NCI-H1105 treated with DMSO at 0.1 percent for 48 hours (cell line): ENCODE measurements at regions not wholly inside any gene's neighbourhood (a gene's known extent, or its start where the extent isn't known, plus 50 kb on each side); places are given as distances from the start of the nearest gene placed in this dataset.

Experiments used
- DNase-seq: peaks from one replicate; lab custom pipeline; 2025; lab: John Stamatoyannopoulos, UW

DNA sequence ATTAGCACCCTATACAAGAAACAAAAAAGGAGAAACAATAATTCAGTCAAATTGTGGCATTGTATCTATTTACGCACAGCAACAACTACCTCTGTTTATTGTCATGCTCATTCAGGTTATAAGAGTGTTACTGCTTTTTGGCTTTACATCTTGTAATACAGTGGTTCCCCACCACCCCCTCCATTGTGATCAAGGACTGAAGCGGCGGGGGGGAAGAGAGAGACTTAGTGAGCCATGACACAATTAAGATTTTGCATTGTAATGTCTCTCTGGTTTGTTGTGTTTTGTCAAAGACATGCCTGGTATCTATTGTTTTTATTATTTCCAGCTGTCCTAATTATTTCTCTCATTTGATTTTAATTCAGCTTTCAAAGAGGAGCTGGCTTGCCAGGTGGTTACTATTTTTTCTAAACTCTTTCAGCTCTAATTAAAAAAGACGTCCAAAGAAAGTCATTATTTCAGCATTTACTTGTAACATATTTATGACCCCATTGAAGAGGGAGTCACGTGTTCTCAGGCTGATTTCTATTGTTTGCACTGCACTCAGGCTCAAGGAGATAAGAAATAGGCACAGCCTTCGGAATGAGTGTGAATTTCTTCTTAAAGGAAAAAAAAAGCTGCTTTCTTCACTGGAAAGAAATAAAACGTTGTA lies 234.4 kb upstream of the TBL1XR1 start:
- peak; percentile 100 for DNase-seq

- DNase-seq: no peak
Observed at GRCh38 chr3:177435301-177435700, 238.0 kb upstream of the TBL1XR1 start.

- DNase-seq: no peak
Observed at GRCh38 chr3:177437513-177438337, 240.4 kb upstream of the TBL1XR1 start.

DNA sequence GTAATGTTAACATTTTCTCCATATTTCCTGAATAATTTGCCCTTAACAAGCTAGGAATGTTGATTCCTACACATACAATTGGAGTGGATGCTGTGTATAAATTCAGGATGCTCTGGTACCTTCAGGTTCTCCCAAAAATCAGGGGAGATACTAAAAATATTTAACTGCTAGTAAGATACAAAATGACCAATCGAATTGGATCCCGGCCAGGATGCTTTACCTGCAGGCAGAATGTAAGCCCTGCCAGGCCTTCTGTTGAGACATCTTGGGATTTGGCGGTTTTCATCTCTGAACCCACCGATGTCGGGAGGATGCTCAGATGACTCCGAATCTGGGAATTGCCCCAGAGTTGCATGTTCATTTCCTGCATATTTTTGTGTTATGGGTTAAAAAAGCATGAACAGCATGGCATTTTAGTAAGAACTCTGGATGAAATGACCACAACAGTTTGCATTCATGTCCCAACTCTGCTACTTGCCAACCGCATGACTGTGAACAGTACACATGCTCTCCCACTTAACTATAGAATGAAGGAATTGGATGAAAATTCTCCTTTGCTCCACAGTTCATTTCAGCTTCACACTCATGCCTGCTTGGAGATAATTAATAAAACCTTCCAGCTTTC lies 241.4 kb upstream of the TBL1XR1 start:
- DNase-seq: no peak

DNA sequence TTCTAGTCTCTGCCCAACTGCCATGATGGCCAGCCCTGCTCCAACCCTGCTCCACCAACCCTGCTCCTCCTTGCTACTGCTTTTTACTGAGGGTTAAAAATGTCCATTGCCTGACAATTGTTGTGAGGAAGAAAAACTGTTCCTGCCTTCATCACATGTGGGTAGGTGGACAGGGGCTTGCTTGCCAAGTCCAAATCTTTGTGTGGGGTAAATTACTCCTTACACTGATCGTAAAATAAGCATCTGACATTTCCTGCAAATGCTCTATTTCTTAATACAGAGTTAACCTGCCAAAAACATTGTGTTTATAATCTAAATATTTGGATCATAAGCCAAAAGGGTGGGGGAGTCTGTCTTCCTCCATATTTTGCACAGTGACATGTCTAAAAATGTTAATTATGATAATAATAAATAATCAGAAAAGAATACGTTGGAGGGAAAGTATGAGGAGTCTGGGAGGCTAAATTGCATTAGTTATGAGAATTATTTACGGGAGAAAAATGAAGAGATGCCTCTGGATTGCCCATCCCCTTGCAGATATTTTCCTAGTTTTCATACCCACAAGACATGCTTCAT lies 242.5 kb upstream of the TBL1XR1 start:
- DNase-seq: no peak

DNA sequence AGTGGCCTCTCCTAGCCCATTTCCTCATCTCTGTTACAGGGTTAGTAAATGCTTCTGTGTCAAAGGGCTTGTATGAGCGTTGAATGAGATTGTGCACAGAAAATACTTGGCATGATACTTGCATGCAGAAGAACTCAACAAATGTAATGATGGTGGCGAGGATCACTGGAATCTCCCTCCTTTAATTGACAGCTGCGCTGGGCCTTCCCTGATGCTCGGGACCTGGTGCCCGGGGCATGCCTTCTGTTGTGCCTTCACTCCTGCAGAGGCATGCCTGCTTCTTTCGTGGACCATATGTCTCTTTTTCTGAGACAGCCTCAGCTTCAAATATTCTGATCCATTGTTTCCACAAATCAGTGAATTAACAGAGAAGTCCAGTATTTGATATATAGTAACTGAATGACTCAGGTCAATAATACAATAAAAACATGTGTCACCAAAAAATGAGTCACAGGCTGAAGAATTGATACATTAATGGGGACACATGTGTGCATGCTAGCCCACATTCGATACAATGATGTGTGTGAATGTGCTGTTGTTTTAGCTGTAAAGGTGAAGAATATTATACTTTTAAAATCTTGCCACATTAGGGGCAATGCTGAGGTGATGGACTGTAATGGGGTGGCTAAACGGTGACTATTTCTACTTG lies 243.3 kb upstream of the TBL1XR1 start:
- DNase-seq: no peak

DNA sequence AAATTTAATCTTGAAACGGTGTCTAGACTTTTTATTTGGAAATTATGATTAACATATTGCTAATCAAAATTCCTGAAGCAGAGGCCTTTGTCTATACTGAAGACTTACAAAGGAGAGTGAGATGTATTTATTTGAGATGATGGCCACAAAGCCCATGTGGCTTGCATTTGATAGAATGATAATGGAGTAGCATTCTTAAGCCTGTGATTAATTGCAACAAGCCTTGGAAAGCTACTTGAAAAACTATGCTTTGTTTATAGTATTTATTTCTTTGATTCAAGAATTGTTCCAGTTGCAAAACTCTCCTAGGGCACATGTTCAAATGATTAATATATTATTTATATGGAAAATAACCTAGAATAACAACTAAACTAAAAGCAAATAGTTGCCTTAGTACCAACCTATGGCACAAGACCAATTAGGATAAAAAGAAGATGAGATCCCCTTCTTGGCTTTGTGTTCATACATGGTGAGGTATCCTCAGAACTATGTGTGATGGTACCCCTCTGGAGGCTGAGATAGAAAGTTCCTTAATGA lies 244.1 kb upstream of the TBL1XR1 start:
- no peak for DNase-seq

DNA sequence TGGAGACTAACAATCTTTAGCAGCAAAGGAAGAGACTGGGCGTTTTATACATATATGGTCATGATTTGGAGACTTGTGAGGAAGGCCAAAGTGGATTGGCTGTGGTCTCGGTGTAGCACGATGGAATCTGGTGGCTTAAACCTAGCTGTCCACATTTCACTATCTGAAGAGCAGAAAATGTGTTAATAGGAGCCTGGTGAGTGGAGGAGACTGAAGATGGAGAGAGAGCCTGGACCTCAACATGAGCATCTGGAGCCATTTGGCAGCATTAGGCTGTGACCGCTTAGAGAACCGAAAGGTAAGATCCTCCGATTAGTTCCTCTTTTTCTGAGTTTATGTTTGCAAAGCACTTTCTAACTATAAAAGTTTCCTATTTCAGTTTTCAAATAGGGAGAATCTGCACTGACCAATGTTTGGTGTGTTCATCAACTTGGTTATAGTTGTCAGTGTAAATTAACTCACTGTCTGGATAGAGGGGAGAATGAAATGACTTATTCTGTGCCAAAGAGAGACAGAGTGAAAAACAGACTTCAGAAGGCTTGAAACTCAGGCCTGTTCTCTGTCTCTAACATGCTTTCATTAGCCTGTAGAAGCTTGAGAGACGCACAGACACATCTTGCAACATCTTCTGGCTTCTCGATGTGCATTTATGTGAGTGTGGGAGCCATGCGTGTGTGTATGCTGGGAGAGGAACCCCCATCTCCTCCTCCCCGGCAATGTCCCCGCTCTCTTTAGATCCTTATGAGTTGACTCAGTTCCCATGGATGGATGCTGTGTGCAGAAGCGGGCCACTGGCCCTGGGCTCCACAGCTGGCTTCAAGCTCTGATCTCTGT lies 244.7 kb upstream of the TBL1XR1 start:
- DNase-seq: no peak

DNA sequence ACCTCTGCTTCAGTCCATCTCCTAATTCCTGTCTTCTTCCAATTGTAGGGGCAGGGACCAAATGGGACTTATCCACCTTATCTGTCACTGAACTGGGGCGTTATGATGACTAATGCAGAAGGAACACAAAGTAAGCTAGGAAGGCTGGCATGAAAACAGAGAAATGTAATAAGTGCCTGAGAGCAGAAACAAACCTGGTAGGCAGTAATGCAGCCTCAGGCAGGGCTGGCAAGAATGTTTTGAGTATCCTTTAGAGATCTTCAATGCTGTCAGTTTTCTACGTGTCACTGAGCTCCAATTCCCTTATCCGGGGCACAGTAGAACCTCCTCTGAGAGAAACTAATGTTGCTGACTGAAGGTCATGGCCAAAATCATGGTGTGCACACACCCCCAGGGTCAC lies 246.2 kb upstream of the TBL1XR1 start:
- DNase-seq: no peak

DNA sequence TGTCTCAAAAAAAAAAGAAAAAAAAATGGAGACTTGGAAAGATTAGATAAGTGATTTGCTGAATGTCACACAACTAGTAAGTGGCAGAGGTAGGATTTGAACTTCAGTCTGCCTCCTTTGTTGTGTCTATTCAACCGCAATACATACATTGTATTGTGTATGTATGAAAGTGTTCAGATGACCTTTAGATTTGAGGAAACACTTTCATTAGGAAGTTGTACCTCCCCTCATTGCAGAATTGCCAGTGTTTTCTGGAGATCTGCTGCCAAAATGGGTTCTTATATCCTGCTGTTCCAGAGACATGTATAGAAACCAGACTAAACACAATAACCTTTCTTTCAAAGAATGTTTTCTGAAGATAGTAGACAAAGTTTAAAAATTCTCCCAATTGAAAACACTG lies 247.4 kb upstream of the TBL1XR1 start:
- no peak for DNase-seq

DNA sequence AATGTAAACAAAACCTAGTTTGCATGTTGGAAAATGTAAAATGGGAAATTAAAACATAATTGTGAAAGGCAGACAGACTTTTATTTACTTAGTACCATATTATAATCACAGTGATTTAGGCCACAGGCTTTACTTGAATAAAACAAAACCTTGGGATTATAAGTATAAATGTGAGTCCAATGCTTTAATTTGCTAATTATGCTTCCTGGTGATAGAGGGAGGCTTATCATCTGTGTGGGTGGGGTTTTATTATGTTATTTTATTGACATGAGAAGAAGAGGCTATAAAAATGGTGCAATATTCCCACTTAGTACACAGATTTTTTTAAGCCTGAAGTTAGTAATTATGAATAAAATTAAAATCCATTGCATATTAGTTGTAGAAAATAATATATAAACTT lies 248.3 kb upstream of the TBL1XR1 start:
- no peak for DNase-seq

DNA sequence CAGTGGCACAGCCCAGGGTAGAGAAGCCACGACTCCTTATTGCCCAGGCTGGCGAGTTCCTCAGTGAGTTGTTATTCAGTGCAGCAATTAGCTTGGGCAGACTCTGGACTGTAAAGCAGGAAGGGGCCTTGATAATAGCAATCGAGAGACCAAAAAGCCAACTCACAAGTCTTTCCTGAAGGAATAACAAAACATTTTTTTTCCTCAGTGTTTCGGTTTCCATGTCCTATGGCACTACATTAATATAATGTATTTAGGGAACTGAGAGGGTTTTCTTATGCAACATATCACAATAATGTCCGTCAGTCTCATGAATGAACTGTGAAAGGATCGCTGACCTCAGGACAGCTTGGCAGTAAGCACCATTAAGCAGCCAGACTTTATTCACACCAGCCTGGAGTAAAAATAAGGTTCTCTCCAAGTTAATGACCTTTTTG lies 248.9 kb upstream of the TBL1XR1 start:
- no peak for DNase-seq

DNA sequence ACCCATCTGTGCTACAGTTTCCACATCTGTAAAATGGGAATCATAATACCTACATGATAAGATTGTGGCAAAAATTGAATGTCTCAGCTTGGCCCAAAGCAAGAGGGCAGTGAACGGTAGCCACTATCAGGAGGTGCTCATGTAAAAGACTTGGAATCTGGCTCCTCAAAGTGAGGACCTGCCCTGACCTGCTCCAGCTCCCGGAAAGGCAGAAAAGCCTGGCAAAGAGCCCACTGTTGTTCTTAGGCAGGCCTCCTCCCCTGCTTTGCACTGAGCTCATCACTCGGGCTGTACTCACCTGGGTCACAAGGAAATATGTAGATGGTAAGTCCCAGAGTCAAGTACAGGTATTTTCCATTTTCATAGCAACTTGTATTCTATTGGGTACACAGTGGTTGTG lies 250.7 kb upstream of the TBL1XR1 start:
- peak; percentile 88 for DNase-seq

- DNase-seq: no peak
Observed at GRCh38 chr3:177448987-177449359, 251.7 kb upstream of the TBL1XR1 start.

- DNase-seq: no peak
Observed at GRCh38 chr3:177449360-177450006, 252.2 kb upstream of the TBL1XR1 start.

DNA sequence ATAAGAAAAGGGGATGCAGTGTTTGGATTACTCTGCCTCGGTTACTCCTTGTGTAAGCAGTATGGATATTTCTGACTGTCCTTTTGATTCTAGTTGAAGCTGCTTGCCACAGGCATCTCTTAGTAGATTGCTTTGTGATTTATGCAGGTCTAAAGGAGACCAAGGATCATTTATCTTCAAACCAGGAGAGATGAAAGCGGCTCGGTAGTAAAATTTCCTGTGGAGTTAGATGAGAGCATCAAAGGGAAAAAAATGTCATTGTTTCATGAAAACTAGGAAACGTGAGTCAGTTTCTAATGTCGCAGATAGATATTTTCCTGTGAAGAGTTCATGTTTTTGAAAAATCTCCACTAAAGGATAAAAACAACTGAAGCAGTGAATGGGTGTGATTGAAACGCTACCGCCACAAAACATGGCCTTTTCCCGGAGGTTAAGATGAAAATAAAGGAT lies 254.0 kb upstream of the TBL1XR1 start:
- DNase-seq: no peak

GRCh38 chr3:177451864-177452830 lies 254.9 kb upstream of the TBL1XR1 start:
- DNase-seq: no peak

GRCh38 chr3:177452831-177453450 lies 255.7 kb upstream of the TBL1XR1 start:
- no peak for DNase-seq

DNA sequence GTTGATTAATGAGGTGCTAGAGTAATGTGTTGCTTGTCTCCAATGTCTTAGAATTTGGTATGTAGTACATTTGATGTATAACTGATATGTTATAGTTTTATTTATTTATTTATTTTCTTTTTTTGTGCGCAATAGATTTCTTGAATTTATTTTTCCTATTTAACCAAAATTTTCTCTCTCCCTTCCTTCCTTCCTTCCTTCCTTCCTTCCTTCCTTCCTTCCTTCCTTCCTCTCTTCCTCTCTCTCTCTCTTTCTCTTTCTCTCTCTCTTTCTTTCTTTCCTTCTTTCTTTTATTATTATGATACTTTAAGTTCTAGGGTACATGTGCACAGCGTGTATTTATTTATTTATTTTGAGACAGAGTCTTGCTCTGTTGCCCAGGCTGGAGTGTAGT lies 256.2 kb upstream of the TBL1XR1 start:
- no peak for DNase-seq
